ENCODE measurements at regions not wholly inside any gene's neighbourhood (a gene's known extent, or its start where the extent isn't known, plus 50 kb on each side); places are given as distances from the start of the nearest gene placed in this dataset.

DNA sequence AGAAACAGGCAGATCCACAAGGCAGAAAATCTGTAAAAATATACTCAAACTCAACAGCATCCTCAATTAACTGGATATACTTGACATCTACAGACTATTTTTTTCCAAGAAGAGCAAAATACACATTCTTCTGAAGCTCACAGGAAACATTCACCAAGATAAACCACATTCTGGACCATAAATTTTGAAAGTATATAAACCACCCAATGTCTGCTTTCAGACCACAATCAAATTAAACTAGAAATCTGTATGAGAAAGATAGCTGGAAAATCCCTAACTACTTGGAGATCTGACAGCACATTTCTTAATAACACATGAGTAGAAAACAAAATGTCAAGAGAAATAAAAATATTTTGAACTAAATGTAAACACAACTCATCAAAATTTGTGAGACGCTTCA lies 195.5 kb downstream of the ERMARD start:
- TF ChIP-seq, protein P1, sequence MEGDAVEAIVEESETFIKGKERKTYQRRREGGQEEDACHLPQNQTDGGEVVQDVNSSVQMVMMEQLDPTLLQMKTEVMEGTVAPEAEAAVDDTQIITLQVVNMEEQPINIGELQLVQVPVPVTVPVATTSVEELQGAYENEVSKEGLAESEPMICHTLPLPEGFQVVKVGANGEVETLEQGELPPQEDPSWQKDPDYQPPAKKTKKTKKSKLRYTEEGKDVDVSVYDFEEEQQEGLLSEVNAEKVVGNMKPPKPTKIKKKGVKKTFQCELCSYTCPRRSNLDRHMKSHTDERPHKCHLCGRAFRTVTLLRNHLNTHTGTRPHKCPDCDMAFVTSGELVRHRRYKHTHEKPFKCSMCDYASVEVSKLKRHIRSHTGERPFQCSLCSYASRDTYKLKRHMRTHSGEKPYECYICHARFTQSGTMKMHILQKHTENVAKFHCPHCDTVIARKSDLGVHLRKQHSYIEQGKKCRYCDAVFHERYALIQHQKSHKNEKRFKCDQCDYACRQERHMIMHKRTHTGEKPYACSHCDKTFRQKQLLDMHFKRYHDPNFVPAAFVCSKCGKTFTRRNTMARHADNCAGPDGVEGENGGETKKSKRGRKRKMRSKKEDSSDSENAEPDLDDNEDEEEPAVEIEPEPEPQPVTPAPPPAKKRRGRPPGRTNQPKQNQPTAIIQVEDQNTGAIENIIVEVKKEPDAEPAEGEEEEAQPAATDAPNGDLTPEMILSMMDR (IDR thresholded peaks at IDR 0.05; ENCODE audit: control extremely low read depth in 1 of 3, insufficient read depth in 1 of 3, low read depth in 1 of 3, low read length in 3 of 3) = no peak
- TF ChIP-seq, protein P2, sequence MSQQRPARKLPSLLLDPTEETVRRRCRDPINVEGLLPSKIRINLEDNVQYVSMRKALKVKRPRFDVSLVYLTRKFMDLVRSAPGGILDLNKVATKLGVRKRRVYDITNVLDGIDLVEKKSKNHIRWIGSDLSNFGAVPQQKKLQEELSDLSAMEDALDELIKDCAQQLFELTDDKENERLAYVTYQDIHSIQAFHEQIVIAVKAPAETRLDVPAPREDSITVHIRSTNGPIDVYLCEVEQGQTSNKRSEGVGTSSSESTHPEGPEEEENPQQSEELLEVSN (IDR thresholded peaks at IDR 0.05) = no peak
- TF ChIP-seq TAF7 (optimal IDR thresholded peaks at IDR 0.05; ENCODE audit: borderline replicate concordance, low read depth, low read length) (no peak), EZH2 (IDR thresholded peaks at IDR 0.05; ENCODE audit: low read depth, low read length, severe bottlenecking) (no peak), RBBP5 (IDR thresholded peaks at IDR 0.05; ENCODE audit: borderline replicate concordance, low read depth, low read length) (no peak), SP4 (IDR thresholded peaks at IDR 0.05; ENCODE audit: low read length) (no peak), JUN (IDR thresholded peaks at IDR 0.05; ENCODE audit: low read depth, low read length) (no peak), JUND (IDR thresholded peaks at IDR 0.05; ENCODE audit: low read length) (no peak), KDM1A (IDR thresholded peaks at IDR 0.05; ENCODE audit: borderline replicate concordance, low read length) (no peak), RFX5 (IDR thresholded peaks at IDR 0.05; ENCODE audit: borderline replicate concordance, low read depth, low read length) (no peak)

Data from H1 (cell line).